Keratinocyte (primary cell): ENCODE measurements at regions not wholly inside any gene's neighbourhood (a gene's known extent, or its start where the extent isn't known, plus 50 kb on each side); places are given as distances from the start of the nearest gene placed in this dataset.

Experiments used
- DNase-seq: peaks from one replicate; pipeline ENCODE4 v3.0.0-alpha.2; 2011; ENCODE audit warnings: low read depth, missing footprints, low spot score
- FAIRE-seq: peaks from 2 replicates; lab custom pipeline; 2011; peaks lifted over from hg19 to GRCh38; lab: Jason Lieb, UNC
- H2AFZ ChIP-seq: 2 replicates; pipeline ENCODE4 v1.6.0; 2012; ENCODE audit warnings: low read length, control low read depth, inconsistent platforms; ENCODE audit not compliant: control insufficient read depth
- H3K27ac ChIP-seq: 2 replicates; pipeline ENCODE4 v1.5.1; 2011; ENCODE audit warnings: low read length; ENCODE audit not compliant: control insufficient read depth, insufficient read depth
- H3K27me3 ChIP-seq: 3 replicates; pipeline ENCODE4 v1.6.0; 2011; ENCODE audit warnings: low read length; ENCODE audit not compliant: control insufficient read depth, insufficient read depth; ENCODE audit errors: extremely low read depth
- H3K36me3 ChIP-seq, 2 experiments: 2 replicates in 1 of 2; 3 replicates in 1 of 2; pipeline ENCODE4 v1.5.1; 2011; ENCODE audit warnings: low read length in 2 of 2, mild to moderate bottlenecking in 1 of 2; ENCODE audit not compliant: control insufficient read depth in 2 of 2, insufficient read depth in 2 of 2; ENCODE audit errors: extremely low read depth in 1 of 2
- H3K4me1 ChIP-seq: 3 replicates; pipeline ENCODE4 v1.5.1; 2011; ENCODE audit warnings: low read length; ENCODE audit not compliant: control insufficient read depth, insufficient read depth; ENCODE audit errors: extremely low read depth
- H3K4me2 ChIP-seq: 3 replicates; pipeline ENCODE4 v1.6.0; 2011; ENCODE audit warnings: low read depth, low read length; ENCODE audit not compliant: control insufficient read depth, insufficient read depth; ENCODE audit errors: extremely low read depth
- H3K4me3 ChIP-seq, 3 experiments: fragments of 200-600 bp in 1 of 3; sonication (generic) in 1 of 3; 2 replicates in 2 of 3; 3 replicates in 1 of 3; pipeline ENCODE4 v1.5.1; 2011 to 2016; ENCODE audit warnings: low read length in 3 of 3, mild to moderate bottlenecking in 3 of 3, control low read depth in 2 of 3, inconsistent platforms in 1 of 3, low read depth in 1 of 3, mixed read lengths in 1 of 3, mixed run types in 1 of 3, moderate library complexity in 1 of 3; ENCODE audit not compliant: control insufficient read depth in 2 of 3, insufficient read depth in 2 of 3; ENCODE audit errors: extremely low read depth in 1 of 3
- H3K79me2 ChIP-seq: 2 replicates; pipeline ENCODE4 v1.6.0; 2012; ENCODE audit warnings: low read length; ENCODE audit not compliant: control insufficient read depth, insufficient read depth
- H3K9ac ChIP-seq: 3 replicates; pipeline ENCODE4 v1.6.0; 2011; ENCODE audit warnings: low read length; ENCODE audit not compliant: control insufficient read depth, insufficient read depth; ENCODE audit errors: extremely low read depth
- H3K9me1 ChIP-seq: 3 replicates; pipeline ENCODE4 v1.6.0; 2011; ENCODE audit warnings: low read length; ENCODE audit not compliant: control insufficient read depth, insufficient read depth; ENCODE audit errors: extremely low read depth
- H3K9me3 ChIP-seq: 2 replicates; pipeline ENCODE4 v1.5.1; 2012; ENCODE audit warnings: low read depth, low read length; ENCODE audit not compliant: control insufficient read depth
- H4K20me1 ChIP-seq: 3 replicates; pipeline ENCODE4 v1.6.0; 2011; ENCODE audit warnings: low read length; ENCODE audit not compliant: control insufficient read depth, insufficient read depth; ENCODE audit errors: extremely low read depth
- CTCF ChIP-seq, 3 experiments: IDR thresholded peaks in 1 of 3; conservative IDR thresholded peaks in 1 of 3; optimal IDR thresholded peaks in 1 of 3; 2 replicates in 2 of 3; 3 replicates in 1 of 3; pipeline versions ENCODE3 to v1.5.1; 2011; ENCODE audit warnings: low read length in 3 of 3, mild to moderate bottlenecking in 3 of 3, moderate library complexity in 2 of 3, control low read depth in 1 of 3, inconsistent platforms in 1 of 3; ENCODE audit not compliant: insufficient read depth in 2 of 3; ENCODE audit errors: extremely low read depth in 1 of 3
- EZH2 ChIP-seq: IDR thresholded peaks from one replicate; pipeline ENCODE4 v1.6.1; 2012; ENCODE audit warnings: inconsistent platforms, mild to moderate bottlenecking, low read length, moderate library complexity
- dilution Hi-C: fragments of 300-500 bp; cut with MboI; formaldehyde crosslinking; loops from one replicate; pipeline ENCODE4 v1.7.0; 2020; ENCODE audit warnings: low sequenced_read_pairs; ENCODE audit not compliant: extremely low pct_ligation_motif_present

GRCh38 chr22:48338793-48339705 lies 1488.6 kb downstream of the BRD1 start:
- dilution Hi-C loops, result no loop called here
- no peak overlapping the region for H3K27ac ChIP-seq
- no peak for DNase-seq

GRCh38 chr22:48337957-48338792 lies 1489.5 kb downstream of the BRD1 start:
- TF ChIP-seq CTCF (optimal IDR thresholded peaks at IDR 0.05 in 1 of 3, IDR thresholded peaks at IDR 0.05 in 1 of 3, conservative IDR thresholded peaks at IDR 0.05 in 1 of 3; ENCODE audit: extremely low read depth in 1 of 3, insufficient read depth in 2 of 3, low read length in 3 of 3) (no peak), EZH2 (no peak)
- no peak overlapping the region for H3K4me3 ChIP-seq
- H3K9me3 ChIP-seq, result peaks cover 20% of the 10 kb centered on the region
- no peaks in the 10 kb centered on the region for H3K4me1 ChIP-seq
- no peaks in the 10 kb centered on the region for H3K27me3 ChIP-seq
- no peak overlapping the region for H3K4me2 ChIP-seq
- FAIRE-seq (no peak), DNase-seq (no peak)
- no peaks in the 10 kb centered on the region for H3K36me3 ChIP-seq
- no peak overlapping the region for H3K27ac ChIP-seq
- H3K9me1 ChIP-seq, result no peaks in the 10 kb centered on the region
- no peaks in the 10 kb centered on the region for H4K20me1 ChIP-seq
- no peak overlapping the region for H3K9ac ChIP-seq
- H3K79me2 ChIP-seq, result no peaks in the 10 kb centered on the region
- dilution Hi-C loops, result no loop called here
- H2AFZ ChIP-seq, result no peak overlapping the region

More at GRCh38 chr22:48338793-48339705, 1488.6 kb downstream of the BRD1 start:
- Histone ChIP-seq H3K4me1 (no peaks in the 10 kb centered on the region), H3K79me2 (no peaks in the 10 kb centered on the region), H3K4me2 (no peak overlapping the region), H4K20me1 (no peaks in the 10 kb centered on the region), H3K9ac (no peak overlapping the region), H3K27me3 (no peaks in the 10 kb centered on the region), H3K36me3 (no peaks in the 10 kb centered on the region), H3K9me3 (peaks cover 14% of the 10 kb centered on the region), H3K4me3 (no peak overlapping the region), H2AFZ (no peak overlapping the region), H3K9me1 (no peaks in the 10 kb centered on the region)
- no peak for TF ChIP-seq EZH2
- TF ChIP-seq CTCF (optimal IDR thresholded peaks at IDR 0.05 in 1 of 3, IDR thresholded peaks at IDR 0.05 in 1 of 3, conservative IDR thresholded peaks at IDR 0.05 in 1 of 3; ENCODE audit: extremely low read depth in 1 of 3, insufficient read depth in 2 of 3, low read length in 3 of 3), result no peak
- FAIRE-seq, result no peak
